ENCODE measurements at regions not wholly inside any gene's neighbourhood (a gene's known extent, or its start where the extent isn't known, plus 50 kb on each side); places are given as distances from the start of the nearest gene placed in this dataset.

DNA sequence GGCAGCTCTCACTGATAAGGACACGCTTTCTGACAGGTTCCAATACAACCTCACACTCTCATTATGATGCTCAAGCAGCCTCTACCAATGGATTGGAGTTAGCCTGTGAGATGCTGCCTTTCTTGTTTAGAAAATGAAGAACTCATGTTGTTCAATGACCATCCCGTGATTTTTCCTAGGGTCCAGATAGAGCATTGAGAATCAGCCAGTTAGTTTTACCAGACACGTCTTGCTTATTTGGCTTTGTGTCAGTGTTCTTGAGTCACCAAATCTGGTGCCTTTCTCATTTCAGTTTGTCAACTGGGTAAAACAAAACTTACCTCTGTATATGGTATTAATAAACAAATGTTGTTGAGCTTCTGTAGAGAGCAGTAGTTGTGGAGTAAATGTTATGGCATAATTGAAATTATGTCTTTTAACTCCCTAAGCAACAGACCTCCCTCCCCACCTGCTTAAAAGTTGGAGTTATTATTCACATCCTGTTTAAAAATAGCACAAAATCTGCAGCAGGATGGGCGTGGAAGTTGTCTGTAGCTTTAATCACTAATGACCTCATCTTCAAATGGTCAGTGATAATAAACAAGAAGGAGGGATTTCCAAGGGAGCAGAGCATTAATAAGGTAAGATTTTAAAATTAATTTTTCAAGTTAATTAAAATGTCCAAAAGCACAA lies 167.3 kb downstream of the HRH4 start:
- DNase-seq, result peak; percentile 9

- no peak for DNase-seq
These were observed 167.9 kb downstream of the HRH4 start for GRCh38 chr18:24628326-24628725.

DNA sequence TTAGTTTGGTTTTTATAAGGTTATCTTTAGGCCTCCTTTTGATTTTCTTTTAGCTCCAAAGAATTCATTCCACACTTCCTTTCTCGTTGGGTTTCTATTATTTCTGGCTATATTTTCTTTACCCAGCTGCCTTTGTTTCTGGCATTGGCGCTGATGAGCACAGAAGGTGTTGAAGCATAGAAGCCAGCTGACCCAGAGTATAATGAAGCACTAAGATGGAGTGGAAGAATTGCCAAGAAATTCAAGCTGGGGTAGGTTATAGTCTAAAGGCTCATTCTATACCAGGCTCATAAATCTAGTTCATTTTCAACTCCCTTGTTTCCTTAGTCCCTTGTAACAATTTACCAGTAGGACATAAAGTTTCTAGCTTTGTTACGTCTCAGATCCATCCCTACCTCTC lies 169.5 kb downstream of the HRH4 start:
- no peak for DNase-seq

- DNase-seq, result no peak
These were observed 170.0 kb downstream of the HRH4 start for GRCh38 chr18:24630346-24630880.

DNA sequence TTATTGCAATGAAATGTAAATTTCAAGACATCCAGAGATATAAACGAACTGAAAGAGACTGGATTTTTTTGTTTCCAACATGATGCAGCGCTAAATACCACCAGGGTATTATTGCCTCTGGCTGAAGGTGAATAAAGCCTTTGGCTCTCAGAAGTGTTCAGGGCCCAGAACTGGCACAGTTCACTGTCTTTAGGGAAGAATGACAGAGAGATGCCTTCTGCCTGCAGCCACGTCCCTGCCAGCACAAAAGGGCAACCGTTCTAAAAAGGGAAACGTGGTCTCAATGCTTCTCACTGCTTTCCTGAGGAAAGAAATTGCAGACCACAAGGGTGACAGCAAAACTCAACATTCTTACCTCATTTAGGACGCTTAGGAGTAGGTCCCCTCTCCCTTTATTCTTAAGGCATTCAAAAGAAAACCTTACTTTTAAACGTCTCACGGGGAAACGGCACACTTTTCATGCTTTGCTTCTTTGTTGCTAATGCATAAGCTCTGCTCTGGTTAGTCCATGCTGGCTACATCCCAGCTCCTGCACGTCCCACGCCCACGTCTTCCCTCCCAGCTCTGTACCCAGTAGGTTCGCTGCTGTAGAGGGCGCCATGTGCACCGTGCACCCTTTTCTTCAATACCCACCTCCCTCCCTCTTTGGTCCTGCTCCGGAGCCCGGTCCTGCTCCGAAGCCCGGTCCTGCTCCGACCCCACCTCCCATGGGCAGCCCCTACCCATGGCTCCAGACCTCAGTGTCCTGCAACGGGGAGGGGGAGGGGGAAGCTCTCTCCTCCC lies 171.0 kb downstream of the HRH4 start:
- DNase-seq, result no peak

- no peak for DNase-seq
These were observed 171.9 kb downstream of the HRH4 start for GRCh38 chr18:24632158-24632988.

DNA sequence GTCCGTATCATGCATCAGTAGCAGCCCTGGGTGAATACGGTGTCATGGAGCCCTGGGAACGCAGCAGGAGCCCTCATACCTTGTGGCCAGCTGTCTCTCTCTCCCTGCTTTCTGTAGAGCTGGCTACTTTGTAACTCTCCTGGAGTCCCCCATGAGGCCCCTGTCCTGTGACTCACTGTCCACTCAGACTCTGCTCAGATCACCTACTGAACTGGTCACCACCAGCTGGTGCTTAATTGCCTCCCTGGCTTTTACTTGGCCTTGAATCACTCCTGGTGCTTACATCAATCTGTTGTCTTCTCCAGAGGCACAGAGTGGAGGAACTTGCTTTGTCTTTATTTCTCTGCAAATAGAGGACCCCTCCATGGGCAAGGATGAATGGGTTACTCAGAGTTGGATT lies 172.7 kb downstream of the HRH4 start:
- DNase-seq, result no peak

GRCh38 chr18:24649571-24649970 lies 189.1 kb downstream of the HRH4 start:
- no peak for DNase-seq

- DNase-seq, result no peak
These were observed 191.0 kb downstream of the HRH4 start for GRCh38 chr18:24651434-24651833.

GRCh38 chr18:24656050-24656449 lies 195.6 kb downstream of the HRH4 start:
- DNase-seq, result no peak

GRCh38 chr18:24656551-24657443 lies 196.4 kb downstream of the HRH4 start:
- no peak for DNase-seq

DNA sequence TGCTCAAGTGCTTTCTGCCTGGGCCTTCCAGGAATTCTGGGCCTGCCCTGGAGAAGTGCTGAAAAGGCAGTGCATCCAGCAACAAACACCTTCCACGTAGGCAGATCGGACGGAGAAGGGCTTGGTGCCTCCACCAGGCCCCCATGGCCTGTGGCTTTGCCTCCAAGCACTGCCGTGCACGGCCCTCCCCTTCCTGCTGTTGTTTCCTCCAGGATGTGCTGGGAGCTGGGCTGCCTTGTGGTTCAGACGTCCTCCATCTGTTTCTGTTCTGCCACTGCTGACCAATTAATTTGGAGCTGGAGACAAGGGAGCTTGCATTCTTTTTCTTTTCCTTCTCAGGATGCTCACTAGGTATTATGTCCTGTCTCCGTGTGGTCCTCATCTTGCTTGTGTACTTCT lies 197.0 kb downstream of the HRH4 start:
- peak; percentile 14 for DNase-seq

- DNase-seq, result no peak
These were observed 197.9 kb downstream of the HRH4 start for GRCh38 chr18:24658302-24658701.

- DNase-seq, result peak; percentile 20
These were observed 199.6 kb downstream of the HRH4 start for GRCh38 chr18:24659827-24660720.

GRCh38 chr18:24660956-24661355 lies 200.5 kb downstream of the HRH4 start:
- no peak for DNase-seq

DNA sequence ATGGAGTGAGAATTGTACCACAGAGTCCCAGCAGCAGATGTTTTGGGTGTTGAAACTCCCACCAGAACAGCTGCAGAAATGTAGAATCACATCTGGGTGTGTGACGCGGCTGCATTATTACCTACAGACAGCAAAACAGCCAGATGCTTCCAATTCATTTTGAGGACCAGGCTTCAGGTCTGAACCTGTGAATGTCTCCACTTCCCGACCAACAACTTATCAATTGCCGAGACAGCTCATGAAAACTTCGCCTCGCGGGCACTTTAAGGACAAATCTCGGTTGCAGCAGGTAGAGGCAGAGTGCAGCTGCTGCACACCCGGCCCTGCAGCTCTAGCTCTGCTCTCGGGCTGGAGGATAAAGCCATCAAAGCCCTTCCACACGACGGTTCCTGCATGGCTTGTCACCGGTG lies 202.0 kb downstream of the HRH4 start:
- no peak for DNase-seq

DNA sequence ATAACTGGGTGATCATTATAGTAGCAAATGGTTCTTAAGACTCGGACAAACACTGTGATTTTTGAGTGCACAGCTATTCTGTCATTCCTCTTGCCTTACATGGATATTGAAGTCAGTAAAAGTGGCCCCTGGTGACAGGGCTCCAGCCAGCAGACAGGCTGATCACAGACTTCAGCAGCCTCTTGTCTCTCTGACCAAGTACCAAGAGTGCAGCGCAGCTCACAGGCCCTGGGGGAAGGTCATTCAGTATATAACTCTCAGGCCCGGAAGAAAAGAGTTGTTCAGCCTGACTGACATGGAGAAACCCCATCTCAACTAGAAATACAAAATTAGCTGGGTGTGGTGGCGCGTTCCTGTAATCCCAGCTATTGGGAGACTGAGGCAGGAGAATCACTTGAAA lies 202.6 kb downstream of the HRH4 start:
- DNase-seq, result no peak

- DNase-seq, result no peak
These were observed 208.6 kb downstream of the HRH4 start for GRCh38 chr18:24669015-24669414.

- no peak for DNase-seq
These were observed 209.1 kb downstream of the HRH4 start for GRCh38 chr18:24669502-24669901.

DNA sequence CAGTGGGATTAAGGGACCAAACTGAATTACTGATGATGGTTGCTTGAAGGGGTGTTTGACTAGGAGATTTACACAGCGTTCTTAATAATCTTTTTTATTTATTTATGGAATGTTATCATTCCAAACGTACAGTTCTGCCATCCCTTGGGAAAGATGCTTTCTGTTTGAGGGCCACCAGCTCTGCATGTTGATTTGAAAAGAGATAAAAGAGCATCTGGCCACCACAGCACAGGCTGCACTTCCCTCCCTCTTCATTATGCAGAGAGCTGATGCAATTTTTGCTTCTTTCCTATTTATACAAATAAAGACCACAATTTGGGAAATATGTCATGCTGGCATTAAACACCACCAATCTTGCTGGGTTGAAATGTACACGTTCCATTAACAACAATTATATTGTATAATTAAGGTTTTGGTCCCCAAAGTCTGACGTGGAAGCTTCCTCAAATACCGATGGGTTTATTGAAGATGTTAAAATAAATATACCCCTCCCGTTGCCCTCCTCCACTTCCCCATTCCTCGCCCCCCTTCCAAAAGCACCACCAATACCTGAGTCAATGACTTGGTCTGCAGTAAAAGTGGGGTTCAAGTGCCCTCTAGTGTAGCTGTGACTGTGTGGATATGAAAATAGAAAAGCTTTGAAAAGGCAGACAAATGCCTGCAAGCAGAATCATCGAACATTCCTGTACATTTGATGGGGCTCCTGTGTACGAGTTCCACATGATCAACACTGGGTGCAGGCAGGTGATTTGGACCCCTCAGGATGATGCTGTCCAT lies 211.9 kb downstream of the HRH4 start:
- no peak for DNase-seq
